ENCODE measurements at regions not wholly inside any gene's neighbourhood (a gene's known extent, or its start where the extent isn't known, plus 50 kb on each side); places are given as distances from the start of the nearest gene placed in this dataset.

DNA sequence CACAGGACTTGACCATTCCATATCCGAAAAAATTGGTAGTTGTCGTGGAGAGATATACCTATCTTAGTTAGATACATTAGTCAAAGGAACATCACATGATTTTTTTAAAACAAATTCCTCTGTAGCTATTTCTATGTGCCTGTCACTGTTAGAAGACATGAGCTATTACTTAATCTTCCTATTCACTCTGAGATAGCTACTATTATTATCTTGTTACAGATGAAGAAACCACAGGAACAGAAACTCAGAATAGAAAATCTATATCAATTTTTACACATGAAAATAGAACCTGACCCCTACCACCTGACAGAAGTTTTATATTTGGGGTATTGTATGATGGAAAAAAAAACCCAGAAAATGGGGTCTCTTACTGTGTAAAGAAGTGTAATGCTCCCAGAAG, 68.9 kb upstream of the TDRD3 start:
- 100% methylated on average over 2 of the region's 2 CpGs; no CpG with 5 or more reads in 1 of the 2 experiments for WGBS, 2 experiments
- Histone ChIP-seq H3K36me3 (ENCODE audit: control insufficient read depth, insufficient read depth, low read length) (no peaks in the 10 kb centered on the region), H3K9me3 (ENCODE audit: control insufficient read depth, low read length) (no peaks in the 10 kb centered on the region)

DNA sequence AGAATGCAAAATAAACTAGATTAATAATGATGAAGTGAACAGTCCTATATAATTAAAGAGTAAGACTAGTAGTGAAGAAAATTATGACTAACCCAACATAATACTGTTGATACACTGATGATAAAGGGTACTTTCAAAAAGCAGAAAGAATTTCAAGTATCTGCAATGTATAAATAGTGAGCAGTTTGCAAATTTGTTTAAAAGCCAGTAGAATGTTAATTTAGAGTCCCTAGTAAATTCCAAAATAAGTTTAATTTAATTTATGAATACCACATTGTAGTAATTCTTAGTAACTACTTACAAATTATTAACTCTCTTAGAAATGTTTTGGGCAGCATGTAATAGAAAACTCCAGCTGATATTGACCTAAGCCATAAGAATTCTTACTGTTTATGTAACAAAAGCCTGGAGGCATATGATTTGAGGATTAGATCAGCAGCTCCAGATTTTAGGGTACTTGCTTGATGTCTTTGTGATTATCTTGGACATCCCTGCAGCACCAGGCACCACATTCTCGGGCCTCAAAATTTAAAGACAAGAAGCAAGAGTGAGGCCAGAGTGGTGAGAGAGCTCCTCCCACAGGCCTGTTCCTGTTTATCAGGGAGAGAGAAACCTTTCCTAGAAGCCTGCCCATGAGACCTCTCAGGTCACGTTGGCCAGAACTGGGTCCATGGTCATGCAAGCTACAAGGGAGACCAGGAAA, 67.6 kb upstream of the TDRD3 start:
- Histone ChIP-seq H3K27ac (ENCODE audit: insufficient read depth, low read depth, low read length, poor library complexity, severe bottlenecking) (no peak overlapping the region), H3K4me1 (ENCODE audit: control insufficient read depth, insufficient read depth, low read length) (no peaks in the 10 kb centered on the region), H3K27me3 (ENCODE audit: control insufficient read depth, insufficient read depth, low read length, poor library complexity, severe bottlenecking) (no peaks in the 10 kb centered on the region), H3K9me3 (ENCODE audit: control insufficient read depth, low read length) (no peaks in the 10 kb centered on the region), H3K36me3 (ENCODE audit: control insufficient read depth, insufficient read depth, low read length) (no peaks in the 10 kb centered on the region), H3K4me3 (ENCODE audit: insufficient read depth, low read depth, low read length) (no peak overlapping the region)
- 31 to 39% methylated on average over 2 of the region's 2 CpGs for WGBS, 2 experiments

More for the DNA sequence above, 68.9 kb upstream of the TDRD3 start:
- no peak overlapping the region for H3K27ac ChIP-seq (ENCODE audit: insufficient read depth, low read depth, low read length, poor library complexity, severe bottlenecking)
- no peak overlapping the region for H3K4me3 ChIP-seq (ENCODE audit: insufficient read depth, low read depth, low read length)
- H3K27me3 ChIP-seq (ENCODE audit: control insufficient read depth, insufficient read depth, low read length, poor library complexity, severe bottlenecking), result no peaks in the 10 kb centered on the region
- no peaks in the 10 kb centered on the region for H3K4me1 ChIP-seq (ENCODE audit: control insufficient read depth, insufficient read depth, low read length)

DNA sequence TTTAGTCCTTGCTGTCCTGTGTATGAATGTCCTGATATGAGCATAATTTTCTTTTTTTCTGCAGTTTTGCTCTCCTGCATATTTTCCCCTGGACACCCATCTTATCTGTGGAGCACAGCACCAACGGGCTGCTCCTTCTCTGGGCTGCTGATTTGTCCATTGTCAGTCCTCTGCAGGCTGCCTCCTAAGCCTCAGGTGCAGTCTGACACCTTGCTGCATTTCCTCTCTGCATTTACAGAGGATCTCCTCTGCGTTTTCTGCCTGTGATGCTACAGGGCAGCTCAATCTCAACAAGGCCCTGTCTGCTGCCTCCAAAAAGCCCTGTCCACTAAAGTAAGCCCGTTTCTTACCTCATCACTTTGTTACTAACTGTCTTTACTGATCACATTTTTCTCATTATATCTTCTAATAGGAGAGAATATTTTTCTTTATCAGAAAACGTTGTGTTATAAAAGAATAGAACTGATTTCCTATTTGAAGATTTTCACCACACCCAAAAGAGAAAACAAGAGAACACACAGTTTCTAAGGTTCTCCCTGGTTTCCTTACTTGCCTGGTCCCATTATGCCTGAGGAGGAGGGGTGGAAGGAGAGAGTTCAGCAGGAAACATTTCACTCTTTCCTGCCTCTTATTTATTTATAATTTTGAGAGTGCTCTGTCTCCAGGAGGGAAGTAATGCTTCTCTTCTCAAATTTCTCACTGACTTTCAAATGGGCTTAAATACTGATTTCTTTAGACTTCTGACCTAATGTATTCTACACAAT, 65.6 kb upstream of the TDRD3 start:
- H3K36me3 ChIP-seq (ENCODE audit: control insufficient read depth, insufficient read depth, low read length), result no peaks in the 10 kb centered on the region
- 58% methylated on average over 2 to 3 of the region's 4 CpGs for WGBS, 2 experiments
- no peak overlapping the region for H3K27ac ChIP-seq (ENCODE audit: insufficient read depth, low read depth, low read length, poor library complexity, severe bottlenecking)
- H3K4me3 ChIP-seq (ENCODE audit: insufficient read depth, low read depth, low read length), result no peak overlapping the region
- H3K27me3 ChIP-seq (ENCODE audit: control insufficient read depth, insufficient read depth, low read length, poor library complexity, severe bottlenecking), result no peaks in the 10 kb centered on the region
- no peaks in the 10 kb centered on the region for H3K4me1 ChIP-seq (ENCODE audit: control insufficient read depth, insufficient read depth, low read length)
- H3K9me3 ChIP-seq (ENCODE audit: control insufficient read depth, low read length), result no peaks in the 10 kb centered on the region

DNA sequence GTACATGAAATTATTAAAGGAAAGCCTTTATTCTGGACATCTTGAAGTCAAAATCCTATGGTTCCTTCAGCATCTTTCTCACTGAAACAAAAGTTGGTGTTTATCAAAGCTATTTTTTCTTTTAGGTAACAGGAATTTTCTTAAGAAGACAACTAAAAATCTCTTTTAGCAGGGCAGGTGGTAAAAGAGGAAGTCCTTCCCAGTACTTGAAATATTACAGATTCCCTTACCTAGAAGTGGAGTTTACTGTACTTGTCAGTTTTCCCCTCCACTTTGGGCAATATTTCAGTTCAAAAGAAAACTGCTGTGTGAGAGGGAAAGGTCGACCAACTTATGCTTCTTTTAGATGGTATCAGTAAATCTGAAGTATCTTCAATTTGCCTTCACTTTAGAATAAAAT, 64.3 kb upstream of the TDRD3 start:
- Histone ChIP-seq H3K4me1 (ENCODE audit: control insufficient read depth, insufficient read depth, low read length) (no peaks in the 10 kb centered on the region), H3K9me3 (ENCODE audit: control insufficient read depth, low read length) (no peaks in the 10 kb centered on the region), H3K27me3 (ENCODE audit: control insufficient read depth, insufficient read depth, low read length, poor library complexity, severe bottlenecking) (no peaks in the 10 kb centered on the region), H3K27ac (ENCODE audit: insufficient read depth, low read depth, low read length, poor library complexity, severe bottlenecking) (no peak overlapping the region), H3K4me3 (ENCODE audit: insufficient read depth, low read depth, low read length) (no peak overlapping the region), H3K36me3 (ENCODE audit: control insufficient read depth, insufficient read depth, low read length) (no peaks in the 10 kb centered on the region)
- 82 to 83% methylated on average over 1 of the region's 1 CpG for WGBS, 2 experiments

DNA sequence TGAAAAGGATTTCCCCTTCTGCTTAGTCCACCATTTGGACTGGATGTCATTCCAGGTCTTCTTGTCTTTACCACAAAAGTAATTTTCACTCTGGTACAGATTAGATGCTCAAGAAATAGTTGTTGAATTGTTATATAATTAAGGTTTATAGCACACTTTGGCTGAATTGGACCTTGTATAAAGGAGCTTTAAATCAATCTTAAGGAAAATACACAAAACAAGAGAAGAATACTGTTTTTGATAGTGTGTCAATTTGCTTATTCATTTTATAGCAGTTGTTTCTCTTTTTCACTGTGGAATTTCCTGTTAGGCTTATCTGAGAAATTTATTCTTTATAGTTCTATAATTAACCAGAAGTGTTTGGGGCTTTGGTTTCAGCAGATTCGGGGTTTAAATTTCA, 62.7 kb upstream of the TDRD3 start:
- Histone ChIP-seq H3K27me3 (ENCODE audit: control insufficient read depth, insufficient read depth, low read length, poor library complexity, severe bottlenecking) (no peaks in the 10 kb centered on the region), H3K27ac (ENCODE audit: insufficient read depth, low read depth, low read length, poor library complexity, severe bottlenecking) (no peak overlapping the region), H3K36me3 (ENCODE audit: control insufficient read depth, insufficient read depth, low read length) (no peaks in the 10 kb centered on the region), H3K4me1 (ENCODE audit: control insufficient read depth, insufficient read depth, low read length) (no peaks in the 10 kb centered on the region), H3K4me3 (ENCODE audit: insufficient read depth, low read depth, low read length) (no peak overlapping the region), H3K9me3 (ENCODE audit: control insufficient read depth, low read length) (no peaks in the 10 kb centered on the region)
- WGBS, 2 experiments, result 89 to 100% methylated on average over 1 of the region's 1 CpG

DNA sequence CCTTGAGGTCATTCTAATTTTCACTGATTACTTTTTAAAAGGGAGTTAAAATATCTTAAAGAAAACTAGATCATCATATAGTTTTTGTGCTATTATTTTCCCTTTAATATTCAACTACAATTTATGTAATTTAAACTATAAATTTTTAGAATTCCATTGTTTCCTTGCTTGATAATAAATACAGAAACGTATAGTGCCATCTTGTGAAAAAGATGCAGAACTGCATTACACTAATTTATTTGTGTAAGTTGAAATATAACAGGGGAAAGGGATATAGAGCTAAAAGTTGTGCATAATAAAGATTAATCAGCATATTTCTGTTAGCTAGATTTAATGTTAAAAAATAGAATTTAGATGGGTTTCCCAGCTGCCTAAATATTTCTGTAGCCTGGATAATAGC, 61.5 kb upstream of the TDRD3 start:
- 0 to 29% methylated on average over 1 of the region's 1 CpG for WGBS, 2 experiments
- Histone ChIP-seq H3K36me3 (ENCODE audit: control insufficient read depth, insufficient read depth, low read length) (no peaks in the 10 kb centered on the region), H3K4me1 (ENCODE audit: control insufficient read depth, insufficient read depth, low read length) (no peaks in the 10 kb centered on the region), H3K4me3 (ENCODE audit: insufficient read depth, low read depth, low read length) (no peak overlapping the region), H3K27me3 (ENCODE audit: control insufficient read depth, insufficient read depth, low read length, poor library complexity, severe bottlenecking) (no peaks in the 10 kb centered on the region), H3K27ac (ENCODE audit: insufficient read depth, low read depth, low read length, poor library complexity, severe bottlenecking) (no peak overlapping the region), H3K9me3 (ENCODE audit: control insufficient read depth, low read length) (no peaks in the 10 kb centered on the region)

DNA sequence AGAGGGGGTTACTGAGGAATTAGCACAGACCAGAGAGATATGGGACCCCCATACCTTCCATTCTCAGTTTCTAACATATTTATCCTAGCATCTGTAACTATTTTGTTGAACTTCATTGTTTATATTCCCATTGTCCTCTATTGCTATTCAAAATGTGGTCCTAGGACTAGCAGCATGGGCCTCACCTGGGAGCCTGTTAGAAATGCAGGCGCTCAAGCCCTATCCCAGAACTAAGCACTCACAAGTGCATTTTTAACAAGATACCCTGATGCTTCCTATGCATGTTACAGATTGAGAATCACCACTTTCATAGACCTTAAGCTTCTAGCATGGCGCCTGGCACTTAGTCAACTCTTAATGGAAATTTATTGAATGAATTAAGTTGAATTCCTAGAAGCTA, 58.3 kb upstream of the TDRD3 start:
- Histone ChIP-seq H3K27ac (ENCODE audit: insufficient read depth, low read depth, low read length, poor library complexity, severe bottlenecking) (no peak overlapping the region), H3K27me3 (ENCODE audit: control insufficient read depth, insufficient read depth, low read length, poor library complexity, severe bottlenecking) (no peaks in the 10 kb centered on the region), H3K36me3 (ENCODE audit: control insufficient read depth, insufficient read depth, low read length) (no peaks in the 10 kb centered on the region), H3K4me3 (ENCODE audit: insufficient read depth, low read depth, low read length) (no peak overlapping the region), H3K4me1 (ENCODE audit: control insufficient read depth, insufficient read depth, low read length) (no peaks in the 10 kb centered on the region), H3K9me3 (ENCODE audit: control insufficient read depth, low read length) (no peaks in the 10 kb centered on the region)
- 77 to 85% methylated on average over 2 of the region's 2 CpGs for WGBS, 2 experiments

DNA sequence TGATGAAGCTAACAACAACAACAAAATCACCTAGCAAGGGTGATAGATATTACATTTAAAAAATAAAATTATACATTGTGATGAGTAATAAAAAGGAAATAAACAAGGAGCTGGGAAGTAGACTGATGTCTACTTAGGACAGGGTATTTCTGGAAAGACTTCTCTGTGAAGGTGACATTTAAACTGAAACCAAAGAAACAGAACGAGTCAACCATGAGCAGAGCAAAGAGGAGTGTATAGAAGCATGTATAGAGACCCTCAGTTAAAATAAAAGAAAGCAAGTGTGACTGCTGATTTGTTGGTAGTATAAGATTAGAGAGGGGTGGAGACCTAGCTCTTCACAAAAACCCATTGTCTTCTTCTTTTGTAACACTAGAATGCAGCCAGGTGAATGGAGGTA, 53.0 kb upstream of the TDRD3 start:
- 79 to 92% methylated on average over 1 of the region's 1 CpG for WGBS, 2 experiments
- Histone ChIP-seq H3K27me3 (ENCODE audit: control insufficient read depth, insufficient read depth, low read length, poor library complexity, severe bottlenecking) (no peaks in the 10 kb centered on the region), H3K4me1 (ENCODE audit: control insufficient read depth, insufficient read depth, low read length) (no peaks in the 10 kb centered on the region), H3K9me3 (ENCODE audit: control insufficient read depth, low read length) (no peaks in the 10 kb centered on the region), H3K36me3 (ENCODE audit: control insufficient read depth, insufficient read depth, low read length) (no peaks in the 10 kb centered on the region), H3K4me3 (ENCODE audit: insufficient read depth, low read depth, low read length) (no peak overlapping the region), H3K27ac (ENCODE audit: insufficient read depth, low read depth, low read length, poor library complexity, severe bottlenecking) (no peak overlapping the region)

DNA sequence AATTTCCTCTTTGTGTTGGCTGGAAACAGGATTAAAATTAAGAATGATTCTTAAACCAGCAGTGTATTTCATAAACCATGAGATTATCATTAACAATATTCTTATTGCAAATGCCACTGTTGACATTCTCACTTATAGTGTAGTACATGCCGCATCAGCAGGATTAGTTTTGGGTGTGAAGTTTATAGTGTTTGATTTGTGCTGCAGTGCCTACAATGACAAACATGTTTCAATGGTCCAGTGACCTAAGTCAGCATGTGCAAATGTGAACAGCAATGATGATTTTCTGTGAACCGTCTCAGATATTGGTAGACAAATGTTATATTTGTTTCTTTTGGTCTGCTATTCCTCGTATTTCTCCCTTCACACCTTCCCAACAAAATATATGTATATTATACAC, 49.8 kb upstream of the TDRD3 start:
- H3K9me3 ChIP-seq (ENCODE audit: control insufficient read depth, low read length), result no peaks in the 10 kb centered on the region
- H3K36me3 ChIP-seq (ENCODE audit: control insufficient read depth, insufficient read depth, low read length), result no peaks in the 10 kb centered on the region
- H3K27me3 ChIP-seq (ENCODE audit: control insufficient read depth, insufficient read depth, low read length, poor library complexity, severe bottlenecking), result no peaks in the 10 kb centered on the region
- H3K4me1 ChIP-seq (ENCODE audit: control insufficient read depth, insufficient read depth, low read length), result no peaks in the 10 kb centered on the region
- H3K27ac ChIP-seq (ENCODE audit: insufficient read depth, low read depth, low read length, poor library complexity, severe bottlenecking), result no peak overlapping the region
- no peak overlapping the region for H3K4me3 ChIP-seq (ENCODE audit: insufficient read depth, low read depth, low read length)
- 88 to 98% methylated on average over 2 of the region's 3 CpGs for WGBS, 2 experiments

Measured in ectodermal cell (in vitro differentiated cells).